Panc1 (cell line): ENCODE measurements at regions not wholly inside any gene's neighbourhood (a gene's known extent, or its start where the extent isn't known, plus 50 kb on each side); places are given as distances from the start of the nearest gene placed in this dataset.

Experiments
- ATAC-seq: fragments of 200-7000 bp; cut with Tn5 transposase; 2 replicates; pipeline ENCODE4 v1.9.1; 2020; ENCODE audit warnings: mild to moderate bottlenecking, moderate library complexity
- BruUV-seq: library from RNA; stranded (reverse); fragments of 400-500 nt; replicated peaks from 2 replicates; lab custom pipeline; 2021; lab: Mats Ljungman, UMichigan
- CTCF ChIA-PET: fragments of 300-600 bp; sonication (Branson Sonifier 250); formaldehyde crosslinking; loops from one replicate; lab custom pipeline; 2022; ENCODE audit warnings: antibody characterized with exemption; lab: Charles Lee
- POLR2A ChIA-PET: fragments of 300-600 bp; sonication (Branson Sonifier 250); formaldehyde crosslinking; loops from one replicate; lab custom pipeline; 2022; ENCODE audit warnings: antibody characterized with exemption; lab: Charles Lee
- DNase-seq: peaks from one replicate; pipeline ENCODE4 v3.0.0-alpha.2; 2010; ENCODE audit warnings: low read depth, low spot score
- H3K27ac ChIP-seq: 2 replicates; pipeline ENCODE4 v1.5.1; 2011; ENCODE audit warnings: mild to moderate bottlenecking, low read length, inconsistent platforms
- H3K27me3 ChIP-seq: fragments of 200-500 bp; sonication (Bioruptor generic); 2 replicates; pipeline ENCODE4 v1.6.0; 2014; ENCODE audit warnings: low read length, inconsistent platforms; ENCODE audit not compliant: control insufficient read depth, insufficient read depth
- H3K36me3 ChIP-seq: fragments of 200-500 bp; sonication (Bioruptor generic); 2 replicates; pipeline ENCODE4 v1.5.1; 2014; ENCODE audit warnings: inconsistent platforms, mild to moderate bottlenecking, low read length, moderate library complexity; ENCODE audit not compliant: control insufficient read depth, insufficient read depth
- H3K4me1 ChIP-seq: 2 replicates; pipeline ENCODE4 v1.5.1; 2011; ENCODE audit warnings: inconsistent platforms, mild to moderate bottlenecking, low read length, moderate library complexity; ENCODE audit not compliant: control insufficient read depth, insufficient read depth
- H3K4me3 ChIP-seq, 2 experiments: 2 replicates each; pipeline ENCODE4 v1.5.1; 2011 to 2012; ENCODE audit warnings: low read depth in 2 of 2, low read length in 2 of 2, mild to moderate bottlenecking in 2 of 2, inconsistent platforms in 1 of 2, moderate library complexity in 1 of 2
- H3K9me3 ChIP-seq: fragments of 200-500 bp; sonication (Bioruptor generic); 2 replicates; pipeline ENCODE4 v1.5.1; 2014; ENCODE audit warnings: low read depth, mild to moderate bottlenecking, inconsistent platforms, low read length, moderate library complexity; ENCODE audit not compliant: control insufficient read depth, insufficient read depth
- POLR2AphosphoS5 ChIP-seq: IDR thresholded peaks from 2 replicates; pipeline ENCODE4 v1.6.1; 2012; ENCODE audit warnings: mild to moderate bottlenecking, low read depth, low read length, moderate library complexity
- REST ChIP-seq, 2 experiments: IDR thresholded peaks; 2 replicates each; pipeline ENCODE4 v1.6.1; 2011 to 2012; ENCODE audit warnings: low read depth in 2 of 2, control low read depth in 1 of 2, low read length in 1 of 2, mild to moderate bottlenecking in 1 of 2, moderate library complexity in 1 of 2; ENCODE audit not compliant: insufficient read depth in 1 of 2
- SIN3A ChIP-seq: IDR thresholded peaks from 2 replicates; pipeline ENCODE4 v1.6.1; 2012; ENCODE audit warnings: low read depth, mild to moderate bottlenecking, low read length, moderate library complexity, borderline replicate concordance; ENCODE audit not compliant: insufficient read depth
- TCF7L2 ChIP-seq: IDR thresholded peaks from 2 replicates; pipeline ENCODE4 v1.6.1; 2011; ENCODE audit warnings: mild to moderate bottlenecking, low read depth, low read length, inconsistent platforms
- in situ Hi-C: cut with HindIII; loops from 2 replicates; pipeline ENCODE4 v1.10.0; 2016; ENCODE audit warnings: low sequenced_read_pairs, low pct_unique_long_range_greater_than_20kb
- intact Hi-C: fragments of 100-400 bp; cut with micrococcal nuclease; formaldehyde crosslinking; loops from one replicate; pipeline ENCODE4 v1.10.0; 2022; ENCODE audit not compliant: unreplicated experiment
- TF ChIP-seq, protein P1 (sequence below): fragments of 450-650 bp; IDR thresholded peaks from 2 replicates; pipeline ENCODE4 v1.5.1; 2017; ENCODE audit warnings: mild to moderate bottlenecking

- H3K36me3 ChIP-seq, result no peaks in the 10 kb centered on the region
- intact Hi-C loops (no loop called here), in situ Hi-C loops (no loop called here)
- DNase-seq, result no peak
- no TSS peak for BruUV-seq
- H3K27ac ChIP-seq, result no peak overlapping the region
- H3K4me1 ChIP-seq, result no peaks in the 10 kb centered on the region
- no peak for ATAC-seq
- H3K27me3 ChIP-seq, result no peaks in the 10 kb centered on the region
- no peaks in the 10 kb centered on the region for H3K9me3 ChIP-seq
- POLR2A ChIA-PET, result no interaction called here
- CTCF ChIA-PET, result no interaction called here
- TF ChIP-seq, protein P1, sequence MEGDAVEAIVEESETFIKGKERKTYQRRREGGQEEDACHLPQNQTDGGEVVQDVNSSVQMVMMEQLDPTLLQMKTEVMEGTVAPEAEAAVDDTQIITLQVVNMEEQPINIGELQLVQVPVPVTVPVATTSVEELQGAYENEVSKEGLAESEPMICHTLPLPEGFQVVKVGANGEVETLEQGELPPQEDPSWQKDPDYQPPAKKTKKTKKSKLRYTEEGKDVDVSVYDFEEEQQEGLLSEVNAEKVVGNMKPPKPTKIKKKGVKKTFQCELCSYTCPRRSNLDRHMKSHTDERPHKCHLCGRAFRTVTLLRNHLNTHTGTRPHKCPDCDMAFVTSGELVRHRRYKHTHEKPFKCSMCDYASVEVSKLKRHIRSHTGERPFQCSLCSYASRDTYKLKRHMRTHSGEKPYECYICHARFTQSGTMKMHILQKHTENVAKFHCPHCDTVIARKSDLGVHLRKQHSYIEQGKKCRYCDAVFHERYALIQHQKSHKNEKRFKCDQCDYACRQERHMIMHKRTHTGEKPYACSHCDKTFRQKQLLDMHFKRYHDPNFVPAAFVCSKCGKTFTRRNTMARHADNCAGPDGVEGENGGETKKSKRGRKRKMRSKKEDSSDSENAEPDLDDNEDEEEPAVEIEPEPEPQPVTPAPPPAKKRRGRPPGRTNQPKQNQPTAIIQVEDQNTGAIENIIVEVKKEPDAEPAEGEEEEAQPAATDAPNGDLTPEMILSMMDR, result no peak
- TF ChIP-seq POLR2AphosphoS5 (no peak), REST (IDR thresholded peaks at IDR 0.05; ENCODE audit: insufficient read depth in 1 of 2, low read depth in 2 of 2, low read length in 1 of 2) (no peak), SIN3A (no peak), TCF7L2 (no peak)
- H3K4me3 ChIP-seq, result no peak overlapping the region
Observed at GRCh38 chr1:30011970-30012369, 711.4 kb downstream of the MATN1 start.

- no peak overlapping the region for H3K4me3 ChIP-seq
- intact Hi-C loops, result no loop called here
- BruUV-seq, result no TSS peak
- in situ Hi-C loops, result no loop called here
- DNase-seq (no peak), ATAC-seq (no peak)
- CTCF ChIA-PET, result no interaction called here
- no peaks in the 10 kb centered on the region for H3K36me3 ChIP-seq
- H3K27ac ChIP-seq, result no peak overlapping the region
- peaks cover 4% of the 10 kb centered on the region; the same call in 1 of the 2 replicates for H3K4me1 ChIP-seq
- POLR2A ChIA-PET, result no interaction called here
- no peaks in the 10 kb centered on the region for H3K9me3 ChIP-seq
- no peaks in the 10 kb centered on the region for H3K27me3 ChIP-seq
- TF ChIP-seq TCF7L2, result no peak
- TF ChIP-seq POLR2AphosphoS5, result no peak
- no peak for TF ChIP-seq SIN3A
- TF ChIP-seq REST (IDR thresholded peaks at IDR 0.05; ENCODE audit: insufficient read depth in 1 of 2, low read depth in 2 of 2, low read length in 1 of 2), result no peak
- TF ChIP-seq, protein P1, result no peak
Observed at GRCh38 chr1:30010506-30011106, 712.8 kb downstream of the MATN1 start.
